NCI-H524 (cell line): ENCODE measurements at regions not wholly inside any gene's neighbourhood (a gene's known extent, or its start where the extent isn't known, plus 50 kb on each side); places are given as distances from the start of the nearest gene placed in this dataset.

Experiments used
- DNase-seq, 2 experiments: peaks; one replicate each; lab custom pipeline; 2025; lab: John Stamatoyannopoulos, UW

DNA sequence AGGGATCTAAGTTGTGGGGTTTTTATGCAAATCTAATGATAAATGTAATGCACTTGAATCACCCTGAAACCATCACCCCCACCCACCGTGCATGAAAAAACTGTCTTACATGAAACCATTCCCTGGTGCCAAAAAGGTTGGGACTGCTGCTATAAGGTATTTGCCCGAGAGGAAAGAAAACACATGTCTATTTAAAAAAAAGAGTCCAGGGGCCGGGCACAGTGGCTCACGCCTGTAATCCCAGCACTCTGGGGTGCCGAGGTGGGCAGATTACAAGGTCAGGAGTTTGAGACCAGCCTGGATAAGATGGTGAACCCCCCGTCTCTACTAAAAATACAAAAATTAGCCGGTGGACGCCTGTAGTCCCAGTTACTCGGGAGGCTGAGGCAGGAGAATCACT is 1372.8 kb upstream of the CDH2 start:
- DNase-seq: no peak

- no peak for DNase-seq
Observed at GRCh38 chr18:29547626-29548025, 1370.7 kb upstream of the CDH2 start.

GRCh38 chr18:29540548-29540947 is 1363.6 kb upstream of the CDH2 start:
- DNase-seq: no peak

- no peak for DNase-seq
Observed at GRCh38 chr18:29531746-29532145, 1354.8 kb upstream of the CDH2 start.

- no peak for DNase-seq
Observed at GRCh38 chr18:29523371-29523770, 1346.4 kb upstream of the CDH2 start.

GRCh38 chr18:29512761-29513160 is 1335.8 kb upstream of the CDH2 start:
- no peak for DNase-seq

GRCh38 chr18:29512203-29512602 is 1335.3 kb upstream of the CDH2 start:
- no peak for DNase-seq

DNA sequence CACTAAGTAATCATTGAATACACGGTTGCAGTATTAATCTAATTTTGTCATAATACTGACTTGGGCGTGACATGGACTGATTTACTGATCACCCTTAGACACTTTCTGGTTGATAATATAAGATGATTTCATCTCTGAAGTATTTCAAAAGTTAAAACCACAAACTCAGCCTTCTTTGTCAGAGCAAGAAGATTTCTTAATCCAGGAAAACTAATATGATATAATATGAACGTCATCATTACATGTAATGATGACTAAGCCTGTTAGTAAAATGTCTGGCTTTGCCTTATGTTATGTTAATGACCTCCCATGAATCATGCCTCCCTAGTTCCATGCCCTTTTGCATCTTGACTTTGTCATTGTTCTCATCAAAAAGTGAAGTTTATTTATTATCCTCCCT is 1325.0 kb upstream of the CDH2 start:
- no peak for DNase-seq

DNA sequence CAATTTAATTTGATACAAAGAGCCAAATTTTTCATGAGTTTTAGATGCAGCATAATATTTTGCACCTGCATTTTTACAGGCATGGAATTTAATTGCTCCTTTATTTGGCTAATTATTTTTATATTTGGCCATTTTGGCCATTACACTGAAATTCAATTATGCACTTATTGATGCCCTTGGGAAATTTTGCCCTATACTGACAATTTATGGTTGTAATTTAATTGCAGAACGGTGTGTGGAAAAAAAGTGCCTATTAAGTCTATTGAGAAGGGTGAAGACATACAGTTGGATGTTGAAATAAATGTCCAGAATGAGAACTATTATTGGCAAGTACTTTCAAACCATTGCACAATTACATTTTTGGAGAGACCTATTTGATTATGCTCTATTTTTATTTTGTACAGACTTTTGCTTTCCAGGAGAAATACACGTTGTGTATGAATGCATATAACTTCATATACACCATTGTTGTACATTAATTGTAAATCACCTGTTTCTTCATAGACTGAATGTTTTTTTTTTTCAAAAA is 1319.3 kb upstream of the CDH2 start:
- no peak for DNase-seq

- DNase-seq: no peak
Observed at GRCh38 chr18:29494371-29494770, 1317.4 kb upstream of the CDH2 start.

- DNase-seq: no peak
Observed at GRCh38 chr18:29491907-29492306, 1315.0 kb upstream of the CDH2 start.

- no peak for DNase-seq
Observed at GRCh38 chr18:29488617-29489016, 1311.7 kb upstream of the CDH2 start.

GRCh38 chr18:29465526-29465925 is 1288.6 kb upstream of the CDH2 start:
- peak; percentile 31 to 85 for DNase-seq

DNA sequence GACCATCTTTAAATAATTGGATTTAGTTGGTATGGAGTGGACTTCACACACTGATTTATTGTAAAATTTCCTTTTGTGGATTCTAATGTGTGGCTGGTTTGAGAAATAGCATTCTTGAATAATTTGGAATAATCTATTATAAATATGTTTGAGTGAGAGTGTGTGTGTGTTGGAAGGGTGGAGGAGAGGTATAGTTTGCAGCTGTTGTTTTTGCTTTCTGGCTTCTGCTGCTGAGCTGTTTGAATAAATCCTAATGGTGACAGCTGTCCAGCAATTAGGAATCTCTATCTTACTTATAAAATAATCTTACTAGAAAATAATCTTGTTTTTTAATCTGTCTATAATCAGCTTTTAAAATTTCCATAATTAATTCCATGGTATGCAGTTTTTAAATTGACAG is 1283.0 kb upstream of the CDH2 start:
- peak; percentile 37 to 82 for DNase-seq

DNA sequence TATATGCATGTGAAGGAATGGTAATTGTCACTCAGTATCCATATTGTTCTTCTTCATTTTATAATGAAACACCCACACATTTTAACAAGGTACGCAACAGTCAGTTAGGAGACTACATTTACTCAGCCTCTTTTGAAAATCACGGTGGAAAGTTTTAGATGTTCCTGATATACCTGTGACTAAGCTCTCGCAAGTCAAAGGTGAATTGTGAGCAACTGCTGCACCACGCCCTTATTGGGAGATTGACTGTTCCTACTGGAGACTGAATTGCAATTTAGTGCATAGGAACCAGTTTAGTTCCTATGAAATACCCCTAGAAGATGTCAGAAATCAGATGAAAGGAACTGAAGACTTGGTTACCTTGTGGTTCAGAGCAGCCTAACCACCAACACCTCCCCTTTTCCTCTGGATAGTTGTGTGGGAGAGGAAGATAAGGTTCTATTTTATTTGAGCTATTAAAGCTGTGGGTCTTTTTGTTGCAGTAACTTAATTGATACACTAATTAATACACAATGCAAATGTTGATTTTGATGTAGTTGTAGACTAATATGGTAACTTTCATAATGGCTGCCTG is 1280.5 kb upstream of the CDH2 start:
- DNase-seq: no peak

DNA sequence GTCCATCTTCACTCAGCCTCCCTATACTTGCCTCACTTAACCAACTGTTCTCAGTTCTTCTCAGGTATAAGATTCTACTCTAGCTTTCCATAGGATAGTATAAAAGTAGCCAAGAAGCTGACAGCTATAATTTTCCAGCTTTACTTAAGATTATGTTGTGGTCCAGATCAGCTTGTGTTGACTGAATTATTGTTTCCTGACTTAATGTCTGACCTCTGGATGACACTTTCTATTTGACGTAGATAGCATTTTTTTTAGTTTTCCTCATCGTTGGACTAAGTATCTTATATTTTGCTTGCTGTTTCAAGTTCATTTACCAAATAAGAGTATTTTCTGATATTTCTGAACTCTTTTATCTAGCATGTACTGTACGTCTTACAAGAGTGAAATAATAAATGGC is 1272.5 kb upstream of the CDH2 start:
- no peak for DNase-seq

GRCh38 chr18:29439398-29439797 is 1262.5 kb upstream of the CDH2 start:
- DNase-seq: no peak

- DNase-seq: no peak
Observed at GRCh38 chr18:29436459-29436858, 1259.5 kb upstream of the CDH2 start.

DNA sequence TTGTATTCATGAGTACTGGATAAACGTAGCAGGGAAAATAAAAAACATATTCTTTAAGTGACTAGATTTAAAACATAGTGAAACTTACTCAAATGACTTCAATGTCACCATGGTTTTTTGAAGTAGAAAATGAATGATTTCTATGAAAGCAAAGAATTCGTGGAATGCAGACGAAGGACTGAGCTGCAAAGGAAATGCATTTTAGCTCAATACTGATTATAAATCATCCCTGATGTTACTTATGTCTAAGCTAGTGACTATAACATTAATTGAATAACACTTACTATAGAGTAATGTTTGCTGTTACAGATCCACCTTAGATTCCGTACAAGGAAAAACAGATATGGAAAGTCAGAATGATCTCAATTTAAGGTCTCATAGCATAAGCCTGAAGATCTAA is 1257.7 kb upstream of the CDH2 start:
- no peak for DNase-seq

- DNase-seq: no peak
Observed at GRCh38 chr18:29430416-29430815, 1253.5 kb upstream of the CDH2 start.

DNA sequence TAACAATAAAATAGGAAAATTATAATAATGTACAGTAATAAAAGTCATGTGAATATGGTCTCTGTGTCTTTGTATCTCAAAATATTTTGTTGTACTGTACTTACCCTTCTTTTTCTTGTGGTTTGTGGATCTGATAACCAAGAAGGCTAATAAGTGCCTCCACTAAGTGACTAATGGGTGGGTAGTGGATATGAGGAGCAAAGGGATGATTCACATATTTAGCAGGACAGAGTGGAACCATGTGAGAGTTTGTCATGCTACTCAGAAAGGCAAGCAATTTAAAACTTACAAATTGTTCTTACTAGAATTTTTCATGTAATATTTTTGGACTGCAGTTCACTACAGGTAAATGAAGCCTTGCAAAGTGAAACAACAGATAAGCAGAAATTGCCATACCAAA is 1241.2 kb upstream of the CDH2 start:
- no peak for DNase-seq

DNA sequence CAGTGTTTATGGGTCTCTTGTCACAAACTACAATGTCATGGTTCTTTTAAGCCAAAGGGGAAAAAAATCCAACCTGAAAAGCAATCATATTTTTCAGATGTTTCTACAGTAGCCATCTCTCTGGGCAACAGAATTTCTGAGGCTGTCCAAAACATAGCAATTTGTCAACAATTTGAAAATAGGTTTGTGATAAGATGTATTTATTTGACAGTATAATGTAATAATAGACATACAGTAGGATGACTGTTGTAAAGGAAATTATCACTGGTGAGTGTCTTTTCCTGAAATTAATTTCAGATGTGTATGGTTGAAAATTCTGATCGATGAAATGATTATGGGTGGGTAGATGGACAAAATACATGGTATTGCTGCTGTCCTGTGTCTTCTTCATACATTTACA is 1230.1 kb upstream of the CDH2 start:
- DNase-seq: no peak

- DNase-seq: no peak
Observed at GRCh38 chr18:29397536-29397935, 1220.6 kb upstream of the CDH2 start.
